Smooth muscle cell (in vitro differentiated cells): ENCODE measurements at regions not wholly inside any gene's neighbourhood (a gene's known extent, or its start where the extent isn't known, plus 50 kb on each side); places are given as distances from the start of the nearest gene placed in this dataset.

Experiments
- DNase-seq: peaks from one replicate; lab custom pipeline; 2025; ENCODE audit not compliant: unreplicated experiment; lab: John Stamatoyannopoulos, UW
- H2AFZ ChIP-seq: fragments of 200-600 bp; sonication (generic); 2 replicates; pipeline ENCODE4 v1.6.0; 2016; ENCODE audit warnings: antibody characterized with exemption, low read depth, mild to moderate bottlenecking
- H3F3A ChIP-seq: fragments of 200-600 bp; sonication (generic); 2 replicates; pipeline ENCODE4 v1.6.0; 2017; ENCODE audit warnings: antibody characterized with exemption, low read depth
- H3K27ac ChIP-seq: fragments of 200-600 bp; sonication (generic); 2 replicates; pipeline ENCODE4 v1.5.1; 2016; ENCODE audit warnings: low read depth, mild to moderate bottlenecking
- H3K27me3 ChIP-seq: fragments of 200-600 bp; sonication (generic); 2 replicates; pipeline ENCODE4 v1.6.1; 2016; ENCODE audit warnings: low read depth, mild to moderate bottlenecking
- H3K36me3 ChIP-seq: fragments of 200-600 bp; sonication (generic); 2 replicates; pipeline ENCODE4 v1.5.1; 2016; ENCODE audit warnings: low read depth
- H3K4me1 ChIP-seq: fragments of 200-600 bp; sonication (generic); 2 replicates; pipeline ENCODE4 v1.5.1; 2016; ENCODE audit warnings: low read depth
- H3K4me2 ChIP-seq: fragments of 200-600 bp; sonication (generic); 2 replicates; pipeline ENCODE4 v1.6.0; 2016; ENCODE audit warnings: mild to moderate bottlenecking
- H3K4me3 ChIP-seq: fragments of 200-600 bp; sonication (generic); 2 replicates; pipeline ENCODE4 v1.5.1; 2016; ENCODE audit warnings: mild to moderate bottlenecking
- H3K79me2 ChIP-seq: fragments of 200-600 bp; sonication (generic); 2 replicates; pipeline ENCODE4 v1.6.0; 2016; ENCODE audit warnings: low read depth, mild to moderate bottlenecking
- H3K9ac ChIP-seq: fragments of 200-600 bp; sonication (generic); 2 replicates; pipeline ENCODE4 v1.6.0; 2016; ENCODE audit warnings: low read depth
- H3K9me3 ChIP-seq: fragments of 200-600 bp; sonication (generic); replicated peaks from 2 replicates; pipeline ENCODE4 v1.5.1; 2016; ENCODE audit warnings: low read depth
- H4K20me1 ChIP-seq: fragments of 200-600 bp; sonication (generic); 2 replicates; pipeline ENCODE4 v1.6.0; 2016; ENCODE audit warnings: low read depth
- CTCF ChIP-seq: fragments of 200-600 bp; sonication (generic); IDR thresholded peaks from 2 replicates; pipeline ENCODE4 v1.5.1; 2017; ENCODE audit warnings: borderline replicate concordance, mild to moderate bottlenecking, antibody characterized with exemption; ENCODE audit not compliant: insufficient read depth, poor library complexity, severe bottlenecking
- WGBS: methylation state at CpG from one replicate; pipeline ENCODE4 v1.1.7; 2016; ENCODE audit warnings: low lambda C conversion rate; 5-methylcytosine and 5-hydroxymethylcytosine counted together

GRCh38 chr13:75173457-75174356 lies 308.3 kb downstream of the TBC1D4 start:
- Histone ChIP-seq H3K4me2 (no peak overlapping the region), H3K27ac (no peak overlapping the region), H3K4me1 (no peaks in the 10 kb centered on the region), H3K79me2 (no peaks in the 10 kb centered on the region), H3F3A (no peaks in the 10 kb centered on the region), H3K9ac (no peak overlapping the region), H3K9me3 (no peaks in the 10 kb centered on the region), H3K4me3 (no peak overlapping the region), H3K27me3 (no peaks in the 10 kb centered on the region), H2AFZ (no peak overlapping the region), H3K36me3 (no peaks in the 10 kb centered on the region), H4K20me1 (no peaks in the 10 kb centered on the region)
- 57% methylated on average over 9 of the region's 9 CpGs for WGBS
- no peak for TF ChIP-seq CTCF
- no peak for DNase-seq

- no peaks in the 10 kb centered on the region for H3K36me3 ChIP-seq
- H3K9ac ChIP-seq = no peak overlapping the region
- no peaks in the 10 kb centered on the region for H3K79me2 ChIP-seq
- H3K27ac ChIP-seq = no peak overlapping the region
- no peak overlapping the region for H3K4me2 ChIP-seq
- no peaks in the 10 kb centered on the region for H4K20me1 ChIP-seq
- no peak for TF ChIP-seq CTCF
- no peak for DNase-seq
- no peaks in the 10 kb centered on the region for H3K27me3 ChIP-seq
- H2AFZ ChIP-seq = no peak overlapping the region
- no peaks in the 10 kb centered on the region for H3K4me1 ChIP-seq
- 86% methylated on average over 3 of the region's 3 CpGs for WGBS
- H3K9me3 ChIP-seq = no peaks in the 10 kb centered on the region
- H3F3A ChIP-seq = no peaks in the 10 kb centered on the region
- H3K4me3 ChIP-seq = no peak overlapping the region
These were observed 311.7 kb downstream of the TBC1D4 start for GRCh38 chr13:75170311-75170710.

GRCh38 chr13:75165543-75166230 lies 316.3 kb downstream of the TBC1D4 start:
- Histone ChIP-seq H3K36me3 (no peaks in the 10 kb centered on the region), H3K4me1 (peaks cover 3% of the 10 kb centered on the region), H4K20me1 (no peaks in the 10 kb centered on the region), H3K4me2 (no peak overlapping the region), H2AFZ (no peak overlapping the region), H3F3A (no peaks in the 10 kb centered on the region), H3K9ac (no peak overlapping the region), H3K9me3 (no peaks in the 10 kb centered on the region), H3K4me3 (no peak overlapping the region), H3K27me3 (no peaks in the 10 kb centered on the region), H3K27ac (no peak overlapping the region), H3K79me2 (no peaks in the 10 kb centered on the region)
- no peak for DNase-seq
- TF ChIP-seq CTCF = no peak
- WGBS = 89% methylated on average over 4 of the region's 4 CpGs
